GM19463 (cell line): ENCODE measurements at regions not wholly inside any gene's neighbourhood (a gene's known extent, or its start where the extent isn't known, plus 50 kb on each side); places are given as distances from the start of the nearest gene placed in this dataset.

ENCODE experiments used
- ATAC-seq: cut with Tn5 transposase; IDR thresholded peaks from one replicate; pipeline ENCODE4 v1.9.1; 2021; ENCODE audit warnings: mild to moderate bottlenecking, moderate library complexity; ENCODE audit not compliant: unreplicated experiment

DNA sequence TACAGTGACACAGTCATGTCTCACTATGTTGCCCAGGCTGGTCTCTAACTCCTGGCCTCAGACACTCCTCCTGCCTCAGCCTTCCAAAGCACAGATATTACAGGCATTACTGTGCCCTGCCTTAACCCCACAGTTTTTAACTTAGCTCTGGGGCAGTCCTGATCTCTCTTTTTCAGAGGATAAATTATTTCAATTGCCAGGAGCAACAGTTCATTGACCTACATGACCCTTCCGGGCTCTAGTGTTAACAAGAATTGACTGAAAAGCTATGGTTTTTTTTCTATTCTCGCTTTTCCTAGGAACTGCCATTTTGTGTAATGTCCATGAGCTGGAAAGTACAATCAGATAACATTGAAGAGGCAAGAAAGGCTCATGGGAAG is 92.8 kb downstream of the HNRNPLL start:
- ATAC-seq = no peak

DNA sequence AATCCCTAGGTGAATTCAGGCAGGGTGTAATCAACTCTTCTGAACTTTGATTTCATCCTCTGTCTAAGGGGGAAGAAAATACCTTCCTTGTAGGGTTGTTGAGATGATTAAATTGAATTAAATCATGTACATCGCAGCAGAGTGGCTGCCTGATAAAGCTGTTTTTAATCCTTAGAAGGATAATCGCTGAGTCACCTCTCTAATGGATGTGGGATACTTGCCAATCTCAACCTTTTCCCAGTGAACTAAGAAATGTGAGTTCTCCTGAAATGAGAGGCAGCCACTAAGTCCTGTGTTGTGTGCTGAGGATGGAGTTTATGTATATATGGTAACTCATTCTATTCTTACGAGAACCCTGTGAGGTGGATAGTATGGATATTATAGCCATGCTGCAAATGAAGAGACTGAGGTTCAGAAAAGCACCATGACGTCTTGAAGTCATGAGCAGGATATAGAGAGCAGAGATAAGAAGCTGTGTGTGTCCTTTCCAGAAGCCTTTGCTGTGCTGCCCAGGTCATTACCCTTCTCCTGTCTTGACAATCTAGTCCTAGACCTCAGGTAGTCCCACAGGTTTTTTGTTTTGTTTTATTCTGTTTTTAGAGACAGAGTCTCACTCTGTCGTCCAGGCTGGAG is 93.3 kb downstream of the HNRNPLL start:
- ATAC-seq = no peak

DNA sequence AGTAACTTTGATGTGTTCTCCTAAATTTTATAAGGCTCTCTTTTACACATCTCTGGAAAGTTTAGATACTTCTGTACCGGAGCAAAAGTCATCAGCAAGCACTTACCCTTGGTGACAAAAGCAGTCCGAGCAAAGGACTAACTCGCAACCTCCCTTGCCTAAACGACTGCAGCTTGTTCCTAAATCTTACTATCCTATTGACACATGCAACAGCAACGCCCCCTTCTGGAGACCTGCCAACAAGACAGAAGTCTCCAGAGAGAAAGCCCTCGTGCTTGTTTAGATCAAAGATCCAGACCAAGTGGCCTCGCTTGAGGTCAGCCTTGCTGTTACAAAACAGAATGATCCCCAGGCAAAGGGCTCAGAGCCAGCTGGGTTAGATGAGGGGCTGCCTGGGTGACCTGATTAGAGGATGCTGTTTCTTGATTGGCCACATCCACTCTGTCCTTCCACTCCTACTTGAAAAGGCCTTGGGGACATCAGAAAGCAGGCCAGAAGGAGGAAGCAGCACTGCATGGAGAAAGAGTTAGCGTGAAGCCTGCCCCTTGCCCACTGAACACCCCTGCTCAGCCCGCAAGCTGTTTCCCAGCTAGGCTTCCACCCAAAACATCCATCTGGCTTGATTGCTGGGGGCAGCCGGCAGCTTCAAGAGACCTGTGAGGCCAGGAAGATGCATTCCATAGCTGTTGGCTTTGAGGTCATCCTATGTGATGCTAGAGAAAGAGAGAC is 94.3 kb downstream of the HNRNPLL start:
- ATAC-seq = peak; percentile 56

DNA sequence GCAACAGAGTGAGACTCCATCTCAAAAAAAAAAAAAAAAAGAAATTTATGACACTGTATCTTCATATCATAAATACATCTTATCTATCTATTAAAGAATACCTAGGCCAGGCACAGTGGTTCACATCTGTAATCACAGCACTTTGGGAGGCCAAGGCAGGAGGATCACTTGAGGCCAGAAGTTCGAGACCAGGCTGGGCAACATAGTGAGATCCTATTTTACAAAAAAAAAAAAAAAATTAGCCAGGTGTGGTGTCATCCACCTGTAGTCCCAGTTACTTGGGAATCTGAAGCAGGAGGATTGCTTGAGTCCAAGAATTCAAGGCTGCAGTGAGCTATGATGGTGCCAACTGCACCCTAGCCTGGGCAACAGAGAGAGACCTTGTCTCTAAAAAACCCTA is 95.0 kb downstream of the HNRNPLL start:
- ATAC-seq = no peak

GRCh38 chr2:38505779-38506178 is 96.9 kb downstream of the HNRNPLL start:
- no peak for ATAC-seq

DNA sequence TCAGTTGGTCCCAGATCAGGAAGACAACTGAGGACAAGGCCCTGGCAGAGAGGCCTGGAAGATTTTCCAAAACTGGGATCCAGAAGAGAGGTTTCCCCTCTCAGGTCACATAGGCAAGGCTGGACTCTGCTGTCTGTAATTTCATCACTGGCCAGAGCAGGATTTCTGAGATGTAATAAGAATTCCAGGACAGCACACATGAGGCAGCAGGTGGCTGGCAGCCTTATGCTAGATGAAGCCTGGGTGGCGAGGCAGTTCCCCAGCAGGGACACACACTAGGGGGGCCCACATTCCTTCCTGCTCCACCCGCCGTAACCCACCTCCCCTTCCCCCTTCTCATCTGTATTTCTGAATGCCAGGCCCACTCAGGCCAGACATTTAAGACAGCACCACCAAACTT is 98.6 kb downstream of the HNRNPLL start:
- ATAC-seq = no peak

- ATAC-seq = no peak
Observed at GRCh38 chr2:38502107-38502506, 100.6 kb downstream of the HNRNPLL start.

DNA sequence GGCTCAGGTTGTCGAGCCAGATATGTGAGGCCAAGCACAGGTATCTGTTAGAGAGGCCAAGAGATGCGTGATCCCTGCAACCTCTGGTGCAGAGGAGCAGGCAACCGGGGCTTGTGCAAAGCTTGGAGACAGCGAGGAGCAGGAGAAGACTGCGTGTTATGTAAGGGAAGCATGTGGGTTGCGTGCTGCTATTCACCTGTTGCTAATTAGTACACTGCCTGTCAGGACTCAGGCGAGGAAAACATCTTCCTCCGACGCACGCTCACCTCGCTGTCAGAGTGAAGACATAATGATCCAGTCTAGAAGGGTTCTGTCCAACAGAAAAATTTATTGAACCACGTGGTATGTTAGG is 102.5 kb downstream of the HNRNPLL start:
- no peak for ATAC-seq

DNA sequence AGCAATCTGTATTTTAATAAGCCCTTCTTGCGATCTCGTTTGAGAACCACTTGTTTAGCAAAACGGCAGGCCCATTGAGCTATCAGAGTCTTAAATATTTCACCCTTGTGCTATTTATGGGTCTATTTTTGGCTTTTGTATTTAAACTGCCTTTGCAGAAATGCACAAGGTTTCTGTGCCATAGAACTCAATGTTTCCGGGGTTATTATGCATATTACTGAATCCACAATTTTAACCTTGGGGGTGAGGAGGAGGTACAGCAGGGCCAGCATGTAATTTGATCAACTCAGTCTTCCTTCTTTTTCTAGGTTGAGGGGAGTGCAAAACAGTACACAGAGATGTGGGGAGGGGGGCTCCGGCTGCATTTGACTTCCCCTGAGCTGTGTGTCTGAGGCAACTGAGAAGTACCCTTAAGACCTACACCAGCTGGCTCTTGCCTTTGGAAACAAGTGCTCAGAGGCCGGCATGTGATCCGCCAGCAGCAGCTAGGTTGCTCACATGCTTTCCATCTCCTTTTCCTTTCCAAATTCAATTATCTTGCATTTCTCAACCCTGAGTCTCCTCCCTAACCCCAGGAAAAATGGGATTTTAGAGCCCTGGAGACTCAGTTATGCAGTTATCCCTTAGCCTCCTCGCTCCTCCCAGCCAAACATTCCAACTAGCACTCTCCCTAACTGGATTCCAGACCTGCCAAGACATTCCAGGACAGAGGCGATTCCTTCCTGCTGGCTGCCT is 103.0 kb downstream of the HNRNPLL start:
- no peak for ATAC-seq

GRCh38 chr2:38498045-38498481 is 104.7 kb downstream of the HNRNPLL start:
- peak; percentile 74 for ATAC-seq

- no peak for ATAC-seq
Observed at GRCh38 chr2:38497670-38498037, 105.1 kb downstream of the HNRNPLL start.

DNA sequence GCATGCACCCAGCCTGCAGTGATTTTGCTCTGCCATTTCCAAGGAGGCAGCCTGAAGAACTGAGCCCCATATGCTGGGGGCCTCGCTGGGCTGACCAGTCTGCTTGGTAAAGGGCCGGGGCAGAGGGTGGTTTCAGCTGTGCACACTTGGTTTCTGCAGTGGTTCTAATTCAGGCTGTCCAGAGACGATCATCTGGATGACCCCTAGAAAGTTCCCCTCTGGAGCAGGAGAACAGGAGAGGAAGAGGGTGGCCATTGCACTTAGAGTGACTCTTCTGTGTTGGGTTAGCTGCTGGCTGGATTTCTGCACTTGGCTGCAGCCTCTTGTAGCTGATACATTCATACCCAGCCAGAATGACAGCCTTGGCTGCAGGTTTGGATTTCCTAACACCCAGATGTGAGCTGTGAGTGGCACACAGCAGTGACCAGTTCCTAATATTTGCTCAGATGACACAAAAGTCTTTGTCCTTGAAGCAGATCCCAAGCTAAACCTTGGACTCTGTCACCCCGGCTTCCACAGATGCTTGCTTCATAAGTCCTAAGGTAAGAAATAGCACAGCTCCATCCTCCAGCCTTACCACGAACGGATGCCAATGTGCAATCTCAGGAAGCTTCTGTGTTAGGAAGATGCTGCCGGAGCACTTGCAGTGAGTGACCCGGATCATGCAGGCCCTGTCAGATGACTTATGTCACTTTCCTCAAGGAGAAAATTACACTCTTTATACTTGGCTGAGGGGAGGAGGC is 105.6 kb downstream of the HNRNPLL start:
- no peak for ATAC-seq

DNA sequence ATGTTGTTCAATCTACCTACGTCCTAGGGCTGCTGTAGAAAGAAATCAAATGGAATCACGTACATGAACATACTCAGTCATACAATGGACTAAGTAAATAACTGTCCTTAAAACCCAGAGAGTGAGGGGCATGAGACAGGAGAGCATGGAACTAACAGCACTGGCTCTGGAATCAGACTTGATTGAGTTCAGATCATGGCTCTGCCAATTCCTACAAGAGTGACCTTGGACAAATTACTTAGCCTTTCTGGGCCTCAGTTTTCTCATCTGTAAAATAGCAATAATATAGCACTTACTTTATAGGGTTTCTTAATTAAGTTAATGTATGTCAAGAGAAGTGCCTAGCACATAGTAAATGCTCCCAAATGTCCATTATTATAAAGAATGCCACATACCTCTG is 106.8 kb downstream of the HNRNPLL start:
- no peak for ATAC-seq

DNA sequence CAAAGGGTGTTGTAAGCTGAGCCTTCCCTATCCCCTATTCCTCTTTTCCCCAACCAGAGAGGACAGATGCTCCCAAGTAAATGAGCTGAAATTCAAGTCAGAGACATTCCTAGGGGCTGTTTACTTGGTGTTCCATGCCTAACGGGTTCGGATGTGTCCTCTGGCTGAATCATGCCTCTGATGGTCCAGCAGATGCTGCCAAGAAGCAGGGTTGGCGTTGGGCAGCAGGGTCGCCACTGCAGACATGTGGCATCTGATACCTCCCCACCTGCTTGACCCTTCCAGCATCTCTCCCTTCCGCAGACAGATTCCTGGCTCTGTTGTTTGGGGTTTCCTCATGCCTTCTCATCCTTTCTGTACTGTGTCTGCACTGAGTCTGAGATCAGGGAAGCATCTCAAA is 108.3 kb downstream of the HNRNPLL start:
- no peak for ATAC-seq

DNA sequence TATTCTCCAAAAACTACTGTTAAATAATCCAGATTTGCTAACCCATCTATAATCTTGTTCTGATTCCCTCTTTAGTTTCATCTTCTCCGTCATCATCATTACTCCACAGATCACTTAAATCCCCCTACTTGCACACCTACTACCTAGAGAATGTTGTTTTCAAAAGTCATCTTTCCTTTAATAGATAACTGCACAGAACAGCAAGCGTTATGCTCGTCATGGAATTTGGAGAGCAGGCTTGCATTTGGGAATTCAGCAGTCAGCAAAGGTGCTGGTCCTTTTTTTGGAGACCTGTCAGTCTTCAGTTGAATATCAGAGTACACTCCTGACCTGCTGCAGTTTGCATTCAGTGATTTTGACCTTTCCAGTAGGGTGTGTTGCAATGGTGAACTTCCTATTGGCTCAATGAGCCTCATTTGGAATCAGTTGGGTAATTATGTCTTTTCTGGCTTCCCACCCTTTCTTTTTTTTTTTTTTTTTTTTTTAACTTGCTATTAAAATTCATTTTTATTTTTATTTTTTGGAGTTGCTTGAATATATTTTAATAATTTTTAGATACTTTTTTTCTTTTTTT is 110.6 kb downstream of the HNRNPLL start:
- ATAC-seq = no peak

DNA sequence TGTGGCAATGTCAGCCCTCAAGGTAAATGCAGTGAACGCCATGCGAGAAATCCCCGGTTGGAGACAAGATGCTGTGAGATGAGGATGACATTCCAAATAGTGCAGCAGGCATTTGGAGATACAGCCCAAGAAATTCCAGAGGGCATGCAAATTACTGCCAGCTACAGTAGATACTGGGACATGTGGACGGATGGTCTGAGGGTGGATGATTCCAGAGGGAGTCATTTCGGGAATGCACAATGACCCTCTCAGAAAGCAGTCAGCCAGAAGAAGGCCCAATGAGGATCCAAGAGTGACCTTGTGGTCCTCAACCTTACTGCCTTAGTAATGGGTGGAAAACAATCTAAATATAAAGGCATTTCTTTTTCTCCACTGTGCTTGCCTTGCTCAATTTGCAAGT is 111.3 kb downstream of the HNRNPLL start:
- ATAC-seq = no peak

DNA sequence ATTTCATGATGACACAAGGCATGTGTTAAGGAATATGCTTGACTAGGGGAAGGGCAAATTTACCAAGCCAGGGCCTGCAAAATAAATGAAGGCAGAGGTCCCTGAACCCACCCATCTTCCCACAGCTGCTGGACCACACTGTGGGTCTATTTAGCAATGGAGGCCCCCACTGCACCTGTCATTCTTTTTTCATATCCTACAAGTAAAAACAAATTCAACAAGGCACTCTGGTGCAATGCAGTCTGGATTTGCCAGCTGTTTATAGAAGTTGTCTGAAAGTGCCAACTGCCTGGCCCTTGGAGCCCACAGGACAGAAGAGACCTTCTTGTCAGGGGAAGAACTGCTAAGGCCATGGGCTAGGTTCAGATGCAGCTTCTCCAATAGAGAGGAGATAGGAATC is 112.8 kb upstream of the ATL2 start:
- ATAC-seq = no peak

DNA sequence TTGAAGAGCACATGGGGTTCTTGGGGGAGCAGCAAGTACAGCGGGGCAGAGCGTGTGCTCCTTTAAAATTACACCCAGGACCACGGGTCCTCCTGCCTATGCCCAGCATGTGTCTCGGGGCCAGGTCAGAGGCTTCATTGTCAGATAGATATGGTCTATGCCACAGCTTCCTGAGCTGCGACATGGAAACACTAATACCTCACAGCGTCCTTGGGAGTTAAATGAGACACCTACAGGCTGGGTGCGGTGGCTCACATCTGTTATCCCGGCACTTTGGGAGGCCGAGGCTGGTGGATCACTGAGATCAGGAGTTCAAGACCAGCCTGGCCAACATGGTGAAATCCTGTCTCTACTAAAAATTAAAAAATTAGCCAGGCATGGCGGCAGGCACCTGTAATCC is 110.8 kb upstream of the ATL2 start:
- no peak for ATAC-seq

- no peak for ATAC-seq
Observed at GRCh38 chr2:38486213-38487026, 109.3 kb upstream of the ATL2 start.

DNA sequence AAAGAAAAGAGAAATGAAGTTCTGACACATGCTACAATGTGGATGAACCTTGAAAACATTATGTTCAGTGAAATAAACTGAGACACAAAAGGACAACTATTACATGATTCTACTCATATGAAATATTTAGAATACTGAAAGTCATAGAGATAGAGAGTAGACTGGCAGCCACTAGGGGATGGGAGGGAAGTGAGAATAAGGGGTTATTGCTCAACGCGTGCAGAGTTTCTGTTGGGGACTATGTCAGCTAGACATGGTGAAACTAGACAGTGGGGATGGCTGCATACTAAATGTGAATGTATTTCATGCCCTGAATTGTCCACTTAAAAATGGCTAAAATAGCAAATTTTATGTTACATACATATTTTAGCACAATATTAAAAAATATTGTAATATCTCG is 108.7 kb upstream of the ATL2 start:
- peak; percentile 96 for ATAC-seq
